22Rv1 (cell line): ENCODE measurements at regions not wholly inside any gene's neighbourhood (a gene's known extent, or its start where the extent isn't known, plus 50 kb on each side); places are given as distances from the start of the nearest gene placed in this dataset.

ENCODE experiments used
- CTCF ChIP-seq: fragments of 450-650 bp; IDR thresholded peaks from 2 replicates; pipeline ENCODE4 v1.5.1; 2017; ENCODE audit warnings: mild to moderate bottlenecking
- ZFX ChIP-seq: fragments of 450-650 bp; IDR thresholded peaks from 2 replicates; pipeline ENCODE4 v1.6.1; 2017; ENCODE audit warnings: antibody characterized with exemption, borderline replicate concordance

GRCh38 chr1:219792337-219793021 lies 135.9 kb downstream of the SLC30A10 start:
- TF ChIP-seq CTCF (no peak), ZFX (no peak)
